ENCODE measurements at regions not wholly inside any gene's neighbourhood (a gene's known extent, or its start where the extent isn't known, plus 50 kb on each side); places are given as distances from the start of the nearest gene placed in this dataset.

DNA sequence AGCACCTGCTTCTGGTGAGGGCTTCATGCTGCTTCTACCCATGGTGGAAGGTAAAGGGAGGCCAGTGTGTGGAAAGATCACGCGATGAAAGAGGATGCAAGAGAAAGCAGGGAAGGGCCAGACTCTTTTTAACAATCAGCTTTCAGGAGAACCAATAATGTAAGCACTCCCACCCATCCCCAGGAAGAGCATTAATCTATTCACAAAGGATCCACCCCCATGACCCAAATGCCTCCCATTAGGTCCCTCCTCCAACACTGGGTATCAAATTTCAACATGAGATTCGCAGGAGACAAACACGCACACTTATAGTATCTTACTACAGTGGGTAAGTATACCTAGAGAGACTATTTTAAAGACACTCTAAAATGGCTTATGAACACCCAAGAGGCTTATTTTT lies 80.5 kb upstream of the TMCC3 start:
- ChIA-PET CTCF (interaction anchor here (0.6 kb wide), 1 partner anchor 943 kb away, joined by 4 read pairs; no protein-coding TSS in a partner anchor), POLR2A (no interaction called here)

DNA sequence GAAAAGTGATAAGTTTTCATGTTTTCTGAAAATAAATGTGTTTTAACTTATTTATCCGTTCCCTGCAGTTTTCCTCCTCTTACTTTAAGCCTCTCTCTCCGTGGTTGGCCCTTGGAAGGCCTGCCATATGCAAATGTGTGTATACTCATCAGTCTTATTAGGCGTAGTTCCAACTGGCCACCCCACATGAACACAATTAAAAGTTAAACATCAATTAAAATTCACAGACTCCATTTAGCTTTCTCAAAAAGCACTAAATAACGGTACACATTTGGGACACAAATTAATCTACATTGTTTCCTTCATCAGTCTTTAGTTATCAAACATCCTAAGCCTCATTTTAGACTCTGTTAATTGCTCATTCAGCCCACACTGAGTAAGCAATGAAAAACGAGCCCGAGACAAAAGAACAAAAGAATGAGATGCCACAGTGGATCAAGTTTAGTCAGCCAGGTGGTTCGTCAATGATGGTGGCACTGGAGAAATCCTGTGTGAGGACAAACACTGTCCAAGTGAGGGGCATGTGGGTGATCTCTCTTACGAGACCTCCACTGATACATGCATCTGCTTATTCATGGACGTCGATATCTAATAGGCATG lies 76.0 kb upstream of the TMCC3 start:
- CTCF ChIA-PET, result interaction anchor here (0.6 kb wide), 2 partner anchors 110 to 157 kb away, joined by 3 read pairs; no protein-coding TSS in a partner anchor
- POLR2A ChIA-PET, result no interaction called here

DNA sequence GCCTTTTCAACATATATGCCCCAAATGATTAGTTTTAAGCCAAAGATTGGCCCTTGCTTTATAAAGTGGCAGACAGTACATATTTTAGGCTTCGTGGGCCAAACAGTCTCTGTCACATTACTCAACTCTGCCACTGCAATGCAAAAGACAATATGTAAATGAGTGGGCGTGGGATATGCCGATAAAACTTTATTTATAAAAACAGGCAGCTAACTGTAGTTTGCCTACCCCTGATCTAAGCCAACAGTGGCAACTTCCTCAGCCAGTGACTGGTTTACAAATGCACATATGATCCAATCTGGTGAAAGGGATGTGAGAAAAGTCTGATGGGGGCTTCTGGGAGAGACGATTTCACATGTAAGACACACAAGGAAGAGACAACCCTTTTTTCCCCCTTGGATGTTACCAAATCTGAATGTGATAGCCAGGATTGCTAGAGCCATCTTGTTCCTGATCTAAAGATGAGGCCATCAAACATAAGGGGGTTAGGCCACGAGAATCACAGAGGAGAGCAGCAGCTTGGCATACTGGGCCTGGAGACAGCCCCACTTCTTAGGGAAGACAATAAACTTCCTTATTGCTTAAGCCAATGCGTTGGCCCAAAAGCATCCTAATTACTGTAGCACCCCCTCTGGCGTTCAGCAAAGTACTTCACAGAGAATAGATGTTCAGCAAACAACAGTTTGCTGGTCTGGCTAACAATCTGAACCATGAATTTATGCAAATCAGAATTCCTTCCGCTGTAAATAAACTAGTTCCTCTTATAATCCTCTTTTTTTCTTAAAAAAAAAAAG lies 75.2 kb upstream of the TMCC3 start:
- ChIA-PET CTCF (interaction anchor here (0.6 kb wide), 1 partner anchor 111 kb away, joined by 3 read pairs; no protein-coding TSS in a partner anchor), POLR2A (no interaction called here)

DNA sequence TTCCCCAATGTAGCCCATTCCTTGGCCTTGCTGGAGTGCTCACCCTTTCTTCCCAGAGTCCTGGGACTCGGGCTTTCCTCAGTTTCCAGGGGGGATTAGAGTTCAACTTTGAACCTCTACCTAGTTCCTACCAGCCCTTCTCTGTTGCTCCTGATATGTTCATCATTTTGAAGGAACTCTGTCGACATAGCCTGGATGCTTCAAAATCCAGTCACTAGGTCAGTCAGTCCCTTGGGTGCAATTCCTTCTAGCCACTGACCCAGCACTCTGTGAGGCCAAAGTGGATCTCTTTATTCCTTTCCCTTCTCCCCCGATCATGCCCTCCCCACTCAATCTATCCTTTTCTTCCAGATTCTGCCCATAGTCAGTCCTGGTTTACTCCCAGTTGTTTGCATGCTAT lies 72.3 kb upstream of the TMCC3 start:
- POLR2A ChIA-PET, result no interaction called here
- CTCF ChIA-PET, result no interaction called here

DNA sequence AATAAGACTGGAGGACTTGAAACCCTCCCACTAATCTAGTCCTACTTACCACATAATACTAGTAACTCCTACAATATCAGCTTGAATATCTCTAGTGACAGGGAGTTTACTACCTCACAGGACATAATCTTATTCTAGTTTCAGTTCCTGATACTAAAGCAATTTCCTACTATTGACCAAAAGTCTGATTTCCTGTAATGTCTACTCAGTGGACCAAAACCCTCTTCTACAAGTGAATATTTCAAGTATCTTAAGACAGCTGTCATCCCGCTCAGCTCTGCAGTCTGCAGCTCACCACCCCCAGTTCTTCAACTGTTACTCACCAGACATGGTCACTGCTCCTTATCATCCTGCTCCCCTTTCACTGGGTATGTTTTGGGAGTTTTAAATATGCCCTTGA lies 70.8 kb upstream of the TMCC3 start:
- POLR2A ChIA-PET, result no interaction called here
- CTCF ChIA-PET, result no interaction called here

DNA sequence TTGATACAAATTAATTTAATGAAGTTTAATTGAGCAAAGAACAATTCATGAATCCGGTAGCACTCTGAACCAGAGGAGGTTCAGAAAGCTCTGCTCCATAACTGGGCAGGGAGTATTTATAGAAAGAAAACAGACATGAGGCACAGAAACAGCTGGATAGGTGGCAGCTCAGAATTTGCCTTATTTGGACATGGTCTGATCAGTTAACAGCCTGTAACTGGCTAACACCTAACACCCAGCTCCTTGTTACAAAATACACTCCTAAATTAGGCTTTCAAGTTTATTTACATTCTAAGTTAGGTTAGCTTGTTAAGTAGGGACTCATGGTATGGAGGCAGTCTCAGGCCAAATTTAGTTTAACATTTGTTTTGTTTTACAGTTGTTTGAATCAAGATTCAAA lies 67.8 kb upstream of the TMCC3 start:
- ChIA-PET CTCF (no interaction called here), POLR2A (no interaction called here)

DNA sequence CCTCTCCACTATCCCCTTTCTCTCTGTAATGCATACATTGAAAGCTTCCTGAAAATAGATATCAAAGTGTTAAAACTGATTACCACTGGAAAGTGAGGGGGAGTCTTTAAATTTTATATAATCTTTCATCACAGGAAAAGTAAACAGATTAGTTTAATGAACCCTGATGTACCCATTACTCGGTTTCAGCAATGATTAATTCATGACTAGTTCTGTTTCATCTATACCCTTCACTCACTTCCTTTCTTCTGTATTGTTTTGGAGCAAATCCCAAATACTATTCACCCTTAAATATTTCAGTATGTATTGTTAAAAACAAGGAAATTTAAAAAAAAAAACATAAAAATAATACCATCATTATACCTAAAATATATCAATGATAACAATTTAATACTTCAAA lies 67.3 kb upstream of the TMCC3 start:
- POLR2A ChIA-PET, result no interaction called here
- CTCF ChIA-PET, result interaction anchor here (0.6 kb wide), 1 partner anchor 482 kb away, joined by 3 read pairs; no protein-coding TSS in a partner anchor

DNA sequence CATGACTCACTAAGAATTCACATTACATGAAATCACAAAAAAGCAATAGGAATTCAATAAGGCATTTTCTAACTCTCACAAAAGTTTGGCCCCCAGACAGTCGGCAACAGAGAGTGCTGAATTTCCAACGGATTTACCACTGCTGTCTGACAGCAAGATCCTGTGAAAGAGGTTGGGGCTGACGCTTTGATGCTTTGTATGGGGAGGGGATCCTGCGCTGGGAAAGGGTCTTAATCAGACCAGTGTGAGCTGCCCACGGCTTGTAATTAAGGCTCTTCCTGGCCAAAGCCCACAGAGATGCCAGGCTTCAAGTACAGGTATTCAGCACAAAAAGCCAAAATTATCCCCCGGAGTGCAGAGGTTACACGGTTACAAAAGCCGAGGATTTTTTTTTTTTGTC lies 66.8 kb upstream of the TMCC3 start:
- CTCF ChIA-PET, result interaction anchor here (0.6 kb wide), 1 partner anchor 482 kb away, joined by 3 read pairs; no protein-coding TSS in a partner anchor
- POLR2A ChIA-PET, result no interaction called here

DNA sequence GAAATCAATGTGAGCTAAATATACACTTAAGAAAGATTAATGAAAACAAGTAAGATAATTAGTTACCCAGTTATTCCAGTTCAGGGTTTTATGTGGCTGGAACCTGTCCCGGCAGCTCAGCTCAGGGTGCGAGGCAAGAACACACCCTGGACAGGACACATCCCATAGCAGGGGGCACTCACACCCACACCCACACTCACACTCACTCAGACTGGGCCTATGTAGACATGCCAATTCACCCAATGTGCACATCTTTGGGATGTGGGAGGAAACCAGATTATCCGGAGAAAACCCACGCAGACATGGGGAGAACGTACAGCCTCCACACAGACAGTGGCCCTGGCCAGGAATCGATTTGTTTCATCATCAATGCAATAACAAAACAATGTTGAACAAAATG lies 66.0 kb upstream of the TMCC3 start:
- CTCF ChIA-PET, result no interaction called here
- POLR2A ChIA-PET, result no interaction called here

DNA sequence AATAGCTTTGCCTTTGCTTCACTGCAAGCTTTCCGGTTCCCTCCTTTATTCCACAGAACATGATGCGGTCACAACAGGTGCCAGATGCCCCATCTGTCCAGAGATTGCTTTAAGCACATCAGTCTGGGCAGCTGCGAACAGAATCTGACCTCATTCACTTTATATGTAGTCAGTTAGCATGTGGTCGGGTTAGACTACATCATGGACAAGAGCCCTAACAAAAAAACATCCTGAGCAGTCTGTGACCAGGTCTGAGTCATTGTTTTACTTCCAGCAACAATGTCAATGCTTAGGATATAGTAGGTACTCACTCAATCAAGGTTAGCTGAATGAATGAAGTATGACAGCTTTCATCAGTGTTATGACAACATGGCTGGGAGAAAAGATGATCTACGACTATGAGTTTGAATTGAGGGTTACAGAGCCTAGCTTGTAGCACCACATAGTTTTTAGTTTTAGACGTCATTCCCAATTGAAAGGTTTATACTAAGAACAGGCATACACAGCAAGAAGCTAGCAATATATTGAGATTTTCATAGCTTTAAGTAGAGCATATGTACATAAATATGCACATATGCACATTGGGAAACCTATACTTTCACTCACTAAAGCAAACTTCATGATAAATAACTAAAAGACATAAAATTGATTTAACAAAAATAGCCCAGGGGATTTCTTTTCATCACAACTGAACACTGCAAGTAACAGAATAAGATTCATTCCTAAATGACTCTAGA lies 64.2 kb upstream of the TMCC3 start:
- ChIA-PET POLR2A (no interaction called here), CTCF (no interaction called here)

DNA sequence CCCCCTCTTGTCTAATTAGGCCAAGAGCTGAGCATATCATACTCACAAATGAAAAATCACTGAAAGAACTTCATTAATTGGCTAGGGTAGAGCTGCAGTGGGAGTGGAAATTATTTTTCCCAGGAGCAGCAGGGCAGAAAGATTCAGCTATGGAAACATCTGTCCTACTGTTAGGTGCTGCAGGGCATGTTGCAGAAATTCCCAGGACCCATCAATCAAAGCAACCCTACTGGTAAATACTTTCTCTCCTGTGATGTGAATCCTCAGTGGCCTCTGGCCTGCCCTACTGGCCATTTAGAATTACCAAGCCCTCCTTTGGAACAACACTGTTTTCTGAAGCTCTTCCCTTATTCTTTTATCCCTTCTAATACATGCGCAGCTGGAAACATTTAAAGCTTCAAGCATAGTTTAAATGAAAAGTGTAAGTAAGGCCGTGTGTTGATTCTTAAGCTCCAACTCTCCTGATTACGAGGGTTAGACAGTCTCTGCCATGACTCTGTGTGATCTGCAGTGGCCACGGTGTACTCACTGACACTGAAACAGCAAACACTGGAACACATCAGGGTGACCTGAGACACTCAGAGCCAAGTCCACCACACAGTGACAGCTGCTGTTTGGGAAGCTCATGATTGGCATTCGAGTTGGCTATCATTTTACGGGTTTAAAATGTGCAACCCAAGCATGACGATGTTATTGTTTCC lies 62.6 kb upstream of the TMCC3 start:
- CTCF ChIA-PET, result no interaction called here
- POLR2A ChIA-PET, result no interaction called here

DNA sequence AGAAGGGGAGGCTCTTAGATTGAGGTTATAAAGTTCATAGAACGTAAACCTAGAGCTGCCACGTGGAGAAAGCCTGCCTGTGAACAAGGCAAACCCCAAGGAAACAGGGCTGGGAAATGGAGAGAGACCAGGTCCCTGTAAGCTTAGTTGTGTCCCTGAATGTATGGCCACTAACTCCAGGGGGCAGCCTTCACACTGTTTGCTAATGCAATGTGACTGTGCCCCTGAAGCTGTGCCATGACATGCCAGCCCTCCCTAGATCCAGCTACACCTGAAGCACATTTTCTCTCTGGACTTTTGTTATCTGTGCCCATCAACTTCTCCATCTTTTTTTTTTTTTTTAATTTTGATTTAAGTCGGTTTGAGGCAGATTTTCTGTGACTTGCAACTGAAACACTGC lies 60.6 kb upstream of the TMCC3 start:
- ChIA-PET CTCF (interaction anchor here (1.0 to 1.1 kb wide), 2 partner anchors 15 to 186 kb away, joined by 3 read pairs; no protein-coding TSS in a partner anchor), POLR2A (interaction anchor here (0.5 kb wide), 1 partner anchor 72 kb away, joined by 4 read pairs; no protein-coding TSS in a partner anchor)

DNA sequence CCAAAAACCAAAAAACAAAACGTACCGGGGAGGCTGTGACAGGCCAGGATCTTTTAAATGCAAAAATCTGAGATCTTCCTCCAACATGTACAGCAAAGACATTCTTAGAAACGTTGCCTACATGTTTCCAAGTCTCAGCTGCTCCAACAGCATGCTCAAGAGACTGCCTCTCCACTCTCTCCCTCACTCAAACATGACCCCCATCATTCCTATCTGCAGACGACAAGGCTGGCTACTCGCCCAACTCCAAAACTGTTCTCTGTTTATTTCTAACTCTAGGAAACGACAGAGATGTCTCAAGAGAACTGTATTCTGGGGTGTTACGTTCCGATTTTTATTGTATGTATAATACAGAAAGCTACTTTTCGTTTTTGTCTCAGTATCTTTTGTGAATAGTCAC lies 57.5 kb upstream of the TMCC3 start:
- ChIA-PET CTCF (no interaction called here), POLR2A (no interaction called here)

DNA sequence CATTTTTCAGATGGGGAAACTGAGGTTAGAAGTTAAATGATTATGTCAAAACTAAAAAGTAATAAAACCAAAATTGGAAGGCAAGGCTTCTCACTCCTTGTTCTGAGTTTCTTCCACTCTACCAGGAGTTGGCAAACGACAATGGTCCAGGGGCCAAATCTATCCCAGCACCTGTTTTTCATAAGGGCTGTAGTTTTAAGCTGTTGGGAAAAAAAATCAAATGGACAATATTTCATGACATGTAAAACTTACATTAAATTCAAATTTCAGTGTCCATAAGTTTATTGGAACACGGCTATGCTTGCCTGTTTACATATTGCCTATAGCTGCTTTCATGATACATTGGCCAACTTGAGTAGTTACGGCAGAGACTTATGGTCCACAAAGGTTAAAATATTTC lies 56.7 kb upstream of the TMCC3 start:
- POLR2A ChIA-PET, result no interaction called here
- CTCF ChIA-PET, result no interaction called here

DNA sequence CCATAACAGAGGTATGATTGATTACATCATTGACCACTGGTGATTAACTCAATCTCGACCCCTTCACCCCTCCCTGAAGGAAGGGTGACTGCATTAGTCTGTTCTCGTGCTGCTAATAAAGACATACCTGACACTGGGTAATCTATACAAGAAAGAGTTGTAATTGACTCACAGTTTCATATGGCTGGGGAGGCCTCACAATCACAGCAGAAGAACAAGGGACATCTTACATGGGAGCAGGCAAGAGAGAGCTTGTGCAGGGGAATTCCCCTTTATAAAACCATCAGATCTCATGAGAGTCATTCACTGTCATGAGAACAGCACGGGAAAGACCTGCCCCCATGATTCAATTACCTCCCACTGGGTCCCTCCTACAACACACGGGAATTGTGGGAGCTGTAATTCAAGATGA lies 55.9 kb upstream of the TMCC3 start:
- ChIA-PET POLR2A (no interaction called here), CTCF (no interaction called here)

DNA sequence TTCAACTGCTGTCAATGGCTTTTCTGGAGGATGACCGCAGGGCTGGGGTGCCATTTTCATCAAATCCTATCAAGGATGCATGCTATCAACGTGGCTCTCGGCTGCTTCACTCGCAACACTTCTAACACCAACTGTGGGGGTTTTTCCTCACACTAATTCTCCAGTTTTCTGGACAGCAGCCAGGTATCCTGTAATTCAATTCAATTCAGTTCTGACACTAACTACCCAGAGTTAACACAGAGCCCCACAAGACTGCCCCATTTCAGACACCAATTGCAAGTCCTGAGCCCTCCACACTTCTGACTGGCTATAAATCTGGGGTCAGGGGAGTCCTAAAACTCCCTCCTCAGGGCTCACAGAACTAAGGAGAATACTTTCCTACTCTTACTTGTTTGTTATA lies 55.3 kb upstream of the TMCC3 start:
- ChIA-PET CTCF (no interaction called here), POLR2A (no interaction called here)

DNA sequence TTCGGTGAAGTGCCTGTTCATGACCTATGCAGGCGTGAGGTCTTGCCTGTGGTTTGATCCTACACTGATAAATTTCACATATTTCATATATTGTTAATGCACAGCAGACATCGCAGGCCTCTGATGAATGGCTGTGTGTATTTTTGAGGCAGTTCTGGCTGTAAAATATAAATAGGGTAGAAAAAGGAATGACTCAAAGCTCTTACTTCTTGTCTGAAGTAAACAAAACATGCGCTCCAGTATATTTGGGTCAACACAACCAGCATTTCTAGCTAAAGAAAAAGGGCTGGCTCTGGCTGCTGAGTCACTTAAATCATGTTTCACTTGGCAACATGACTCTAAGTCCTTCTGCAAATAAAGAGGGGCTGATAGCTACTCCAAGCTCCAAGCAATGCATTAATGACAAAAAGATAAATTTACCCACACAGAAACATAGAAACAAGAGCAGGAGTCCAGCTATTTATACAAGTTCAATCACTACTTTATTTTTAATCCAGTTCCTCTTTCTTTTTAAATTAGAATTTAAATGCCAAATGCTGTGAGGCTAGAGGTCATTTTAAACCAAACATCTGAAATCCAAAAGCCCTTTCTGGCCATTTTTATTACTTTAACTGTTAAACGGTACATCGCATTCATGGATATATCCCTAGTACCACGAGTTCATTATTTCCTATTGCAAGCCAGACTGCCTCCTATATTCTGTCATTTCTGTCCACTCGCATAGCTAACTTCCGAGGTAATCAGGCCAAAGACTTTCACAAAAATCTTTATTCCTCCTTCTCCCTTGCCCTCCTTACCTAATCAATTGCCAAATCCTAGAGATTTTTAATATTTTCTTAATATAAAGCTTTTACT lies 54.3 kb upstream of the TMCC3 start:
- CTCF ChIA-PET, result no interaction called here

DNA sequence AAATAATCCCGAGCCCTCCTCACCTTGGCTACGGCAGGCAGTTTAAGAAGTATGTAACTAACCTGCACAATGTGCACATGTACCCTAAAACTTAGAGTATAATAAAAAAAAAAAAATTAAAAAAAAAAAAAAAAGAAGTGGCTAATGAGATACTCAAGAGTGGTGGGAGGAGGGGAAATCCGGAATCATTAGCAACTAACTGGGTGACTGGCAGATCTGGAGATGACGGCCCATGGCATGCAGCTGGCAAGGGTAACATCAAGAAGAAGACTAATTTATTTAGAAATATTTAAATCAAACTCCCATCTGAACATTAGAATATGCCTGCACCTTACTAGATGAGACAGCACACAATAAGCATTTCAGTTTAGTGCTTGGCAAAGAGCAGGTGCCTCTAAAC lies 52.3 kb upstream of the TMCC3 start:
- POLR2A ChIA-PET, result no interaction called here
- CTCF ChIA-PET, result no interaction called here

More for the DNA sequence above, 54.3 kb upstream of the TMCC3 start:
- POLR2A ChIA-PET, result no interaction called here

DNA sequence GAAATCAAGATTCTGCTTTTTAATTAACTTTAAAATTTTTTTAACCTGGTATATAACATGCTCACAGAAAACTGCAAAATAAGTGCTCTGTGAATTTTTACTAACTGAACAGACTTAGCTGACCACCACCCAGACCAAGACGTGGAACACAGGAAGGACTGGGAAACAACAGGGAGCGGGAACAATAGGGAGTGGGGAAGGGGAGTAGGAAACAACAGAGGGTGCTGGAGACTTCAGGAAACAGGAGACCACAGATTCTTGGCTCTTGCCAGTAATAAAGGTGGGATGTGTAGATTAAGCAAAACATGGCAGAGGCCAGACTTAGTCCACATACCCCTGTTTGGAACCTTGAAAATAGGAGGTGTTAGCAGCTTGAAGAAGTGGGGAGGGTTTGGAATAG lies 51.4 kb upstream of the TMCC3 start:
- ChIA-PET POLR2A (no interaction called here), CTCF (no interaction called here)

DNA sequence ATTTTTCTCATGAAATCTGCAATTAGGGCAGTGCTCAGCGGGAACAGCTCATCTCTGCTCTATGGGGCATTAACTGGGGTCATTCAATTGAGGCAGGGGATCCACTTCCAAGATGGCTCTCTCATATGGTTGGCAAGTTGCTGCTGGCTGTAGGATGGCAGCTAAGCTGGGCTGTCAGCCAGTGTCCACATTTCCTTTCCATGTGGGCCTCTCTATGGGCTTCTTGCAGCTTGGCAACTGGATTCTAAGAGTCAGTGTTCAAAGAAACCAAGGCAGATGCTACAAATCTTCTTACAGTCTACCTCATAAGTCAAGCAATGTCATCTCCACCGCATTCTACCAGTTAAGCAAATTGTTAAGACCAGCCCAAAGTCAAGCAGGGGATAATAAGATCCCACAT lies 50.3 kb upstream of the TMCC3 start:
- CTCF ChIA-PET, result no interaction called here

More for the DNA sequence above, 50.3 kb upstream of the TMCC3 start:
- POLR2A ChIA-PET, result no interaction called here

Measured in activated CD8-positive, alpha-beta memory T cell treated with anti-CD3 and anti-CD28 coated beads for 36 hours (primary cell).